ENCODE measurements at regions not wholly inside any gene's neighbourhood (a gene's known extent, or its start where the extent isn't known, plus 50 kb on each side); places are given as distances from the start of the nearest gene placed in this dataset.

DNA sequence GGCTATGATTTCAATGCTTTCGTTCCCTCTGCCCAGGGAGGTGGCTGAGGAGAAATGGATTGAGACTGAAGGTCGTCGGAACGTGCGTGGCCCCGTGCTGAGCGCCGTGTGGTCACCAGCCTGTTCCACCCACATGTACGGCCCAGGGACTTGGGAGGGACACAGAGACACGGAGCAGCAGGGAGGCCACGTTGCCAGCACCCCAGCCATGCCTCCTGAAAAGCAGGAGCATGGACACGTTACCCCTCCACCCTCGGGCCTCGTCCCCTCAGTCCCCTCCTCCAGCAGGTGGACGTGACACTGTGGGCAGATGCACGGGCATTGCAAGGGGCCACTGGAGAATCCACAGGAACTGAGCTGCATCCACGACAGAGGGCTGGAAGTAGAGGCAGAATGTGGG, 133.1 kb upstream of the CST7 start:
- no peak for DNase-seq (ENCODE audit: low spot score)

DNA sequence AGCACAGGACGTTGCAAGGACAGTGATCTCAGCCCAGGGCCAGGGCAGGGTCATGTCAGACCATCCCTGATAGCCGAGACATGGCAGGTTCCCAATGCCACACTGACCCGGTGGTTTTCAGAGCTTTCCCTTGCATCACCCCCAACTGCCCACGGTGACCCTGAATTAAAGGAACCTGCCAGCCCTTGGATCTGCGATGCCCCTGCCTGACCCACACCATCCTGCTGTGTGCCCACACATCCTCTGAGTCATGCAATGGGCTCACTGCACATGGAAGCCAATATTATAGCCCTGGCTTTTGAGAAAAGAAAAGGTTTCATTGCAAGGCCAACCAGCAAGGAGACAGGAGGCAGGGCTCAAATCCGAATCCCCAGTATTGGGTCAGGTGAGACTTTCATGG, 132.6 kb upstream of the CST7 start:
- no peak for DNase-seq (ENCODE audit: low spot score)

DNA sequence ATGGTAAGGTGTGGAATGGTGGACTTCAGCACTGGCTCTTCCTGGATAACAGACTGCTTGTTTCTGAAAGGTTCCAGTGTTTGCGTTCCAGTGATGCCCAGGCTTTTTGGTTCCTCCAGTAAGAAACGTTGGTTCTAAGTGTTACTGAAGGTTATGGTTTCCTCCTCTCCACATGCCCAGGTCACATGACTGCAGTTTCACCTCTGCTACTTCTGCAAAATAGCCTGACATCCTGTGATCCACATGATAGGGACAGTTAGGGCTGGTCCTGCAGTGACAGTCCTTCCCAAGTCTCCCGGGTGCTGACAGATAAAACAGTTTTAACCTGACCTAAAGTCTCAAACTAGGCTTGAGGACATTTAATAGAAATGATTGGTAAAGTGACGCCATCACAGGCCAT, 132.2 kb upstream of the CST7 start:
- DNase-seq (ENCODE audit: low spot score): no peak

DNA sequence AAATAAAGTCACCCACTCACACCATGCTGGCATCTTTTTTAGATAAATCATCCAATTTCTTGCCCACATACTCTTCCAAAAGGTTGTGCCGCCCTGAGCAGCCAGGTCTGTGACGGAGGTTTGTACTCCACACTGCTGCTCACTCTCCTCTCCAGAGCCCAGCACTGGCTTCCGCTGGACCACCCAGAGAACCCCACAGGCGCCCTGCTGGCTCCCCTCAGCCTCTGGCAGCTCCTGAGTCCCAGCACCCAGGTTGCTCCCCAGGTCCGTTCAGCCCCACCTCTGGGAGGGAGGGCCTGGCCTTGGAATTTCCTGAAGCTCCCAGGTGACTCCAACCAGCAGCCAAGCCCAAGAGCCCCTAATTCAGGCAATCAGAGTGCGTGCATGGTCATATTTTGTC, 131.7 kb upstream of the CST7 start:
- no peak for DNase-seq (ENCODE audit: low spot score)

DNA sequence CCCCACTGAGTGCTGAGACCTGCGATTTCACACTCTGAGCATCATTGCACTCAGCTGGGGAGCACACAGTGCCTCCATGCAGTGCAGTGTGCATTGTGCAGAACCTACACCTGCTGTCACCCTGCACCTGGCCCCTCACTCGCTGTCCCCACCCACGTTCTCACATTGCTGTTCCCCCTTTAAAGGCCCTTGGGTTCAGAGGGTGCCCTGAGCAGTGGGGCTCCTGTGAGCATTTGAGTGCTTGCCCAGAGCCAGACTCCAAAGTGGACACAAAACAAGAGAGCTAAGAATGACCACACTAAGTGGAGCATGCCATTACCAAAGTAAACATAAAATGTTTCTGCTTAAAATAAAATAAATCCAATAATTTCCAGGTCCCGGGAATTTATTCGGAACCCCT, 131.0 kb upstream of the CST7 start:
- DNase-seq (ENCODE audit: low spot score): no peak

DNA sequence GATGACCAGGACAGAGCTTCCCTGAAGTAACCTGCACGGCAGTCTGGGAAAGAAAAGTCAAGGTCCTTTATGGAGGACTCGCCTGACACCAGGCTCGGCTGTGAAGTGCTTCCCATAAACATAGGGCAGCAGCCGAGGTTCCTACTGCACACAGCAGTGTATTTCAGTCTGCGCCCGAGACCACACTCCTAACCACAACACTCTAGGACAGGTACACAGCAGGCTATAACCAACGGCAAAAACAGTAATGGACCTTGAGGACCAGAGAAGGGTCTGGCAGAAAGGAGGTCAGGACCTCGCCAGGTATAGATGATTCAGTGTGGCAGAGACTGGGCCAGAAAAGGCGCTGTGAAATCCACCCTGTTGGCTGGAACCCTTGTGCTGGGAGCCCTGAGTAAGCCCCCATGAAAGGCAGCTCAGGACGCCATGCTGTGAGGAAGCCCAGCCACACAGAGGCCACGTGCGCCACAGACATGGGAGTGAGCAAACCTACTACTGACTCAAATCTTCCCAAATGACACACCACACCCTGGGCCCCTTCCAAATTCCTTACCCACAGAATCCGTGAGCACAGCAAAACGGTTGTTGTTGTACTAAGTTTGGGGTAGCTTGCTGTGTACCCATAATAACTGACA, 129.6 kb upstream of the CST7 start:
- DNase-seq (ENCODE audit: low spot score): no peak

DNA sequence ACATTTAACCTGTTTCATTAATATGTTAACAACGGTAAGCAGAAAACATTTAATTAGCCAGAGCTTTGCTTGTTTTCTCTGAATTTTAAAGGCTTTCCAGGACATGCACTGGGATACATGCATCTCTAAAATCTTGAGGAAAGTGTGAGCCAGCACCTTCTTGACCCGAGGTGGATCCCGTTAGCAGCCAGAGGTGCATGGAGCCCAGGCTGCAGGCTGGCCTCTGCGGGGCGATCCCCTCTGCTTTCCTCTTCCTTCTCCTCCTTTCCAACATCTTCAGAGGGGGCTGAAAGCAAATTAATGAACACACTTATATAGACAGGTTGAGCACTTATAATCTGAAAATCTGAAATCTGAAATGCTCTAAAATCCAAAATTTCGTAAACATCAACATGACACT, 128.7 kb upstream of the CST7 start:
- no peak for DNase-seq (ENCODE audit: low spot score)

DNA sequence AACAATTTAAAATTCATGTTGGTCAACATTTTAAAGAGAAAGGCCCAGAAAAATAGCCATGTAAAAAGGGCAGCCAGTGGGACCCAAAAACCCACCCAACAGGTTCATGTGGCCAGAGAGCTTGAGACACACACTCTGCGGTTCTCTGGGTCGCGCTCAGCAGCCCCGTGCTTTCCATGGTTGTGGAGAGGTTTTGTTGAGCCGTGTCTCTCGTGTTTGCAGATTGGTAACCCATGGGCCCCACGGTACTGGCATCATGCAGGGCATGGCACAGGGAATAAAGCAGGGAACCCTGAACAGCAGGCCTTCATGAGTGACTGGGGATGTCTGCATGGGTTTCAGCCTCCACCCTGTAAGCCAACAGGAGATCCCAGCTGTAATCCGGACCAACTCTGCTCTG, 127.7 kb upstream of the CST7 start:
- DNase-seq (ENCODE audit: low spot score): no peak

DNA sequence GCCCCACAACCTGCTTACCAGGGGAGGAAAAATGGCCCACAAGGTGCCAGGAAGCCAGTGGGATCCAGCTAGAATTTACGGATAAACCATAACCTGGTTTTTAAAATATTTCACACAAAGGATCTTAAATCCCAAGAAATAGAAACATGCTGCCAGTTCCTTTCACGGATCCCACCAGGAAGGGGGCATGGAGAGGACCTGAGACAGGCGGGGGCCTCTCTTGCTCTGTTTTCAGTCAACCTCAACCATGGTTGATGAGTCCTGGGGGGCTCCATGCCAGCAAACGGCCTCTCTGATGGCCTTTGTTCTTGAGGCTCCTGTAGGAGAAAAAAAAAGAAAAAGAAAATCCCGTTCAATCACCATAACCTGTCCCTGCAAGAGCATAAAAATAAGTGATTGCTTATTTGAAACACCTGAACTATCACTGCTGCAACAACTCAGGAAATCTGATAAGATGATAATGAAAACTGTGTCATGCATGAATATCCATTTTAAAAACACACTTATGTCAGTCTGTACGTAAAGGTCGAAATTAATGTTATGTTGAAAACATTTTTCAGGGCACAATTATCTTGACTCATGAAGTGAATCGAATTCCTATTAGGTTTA, 125.8 kb upstream of the CST7 start:
- no peak for DNase-seq (ENCODE audit: low spot score)

DNA sequence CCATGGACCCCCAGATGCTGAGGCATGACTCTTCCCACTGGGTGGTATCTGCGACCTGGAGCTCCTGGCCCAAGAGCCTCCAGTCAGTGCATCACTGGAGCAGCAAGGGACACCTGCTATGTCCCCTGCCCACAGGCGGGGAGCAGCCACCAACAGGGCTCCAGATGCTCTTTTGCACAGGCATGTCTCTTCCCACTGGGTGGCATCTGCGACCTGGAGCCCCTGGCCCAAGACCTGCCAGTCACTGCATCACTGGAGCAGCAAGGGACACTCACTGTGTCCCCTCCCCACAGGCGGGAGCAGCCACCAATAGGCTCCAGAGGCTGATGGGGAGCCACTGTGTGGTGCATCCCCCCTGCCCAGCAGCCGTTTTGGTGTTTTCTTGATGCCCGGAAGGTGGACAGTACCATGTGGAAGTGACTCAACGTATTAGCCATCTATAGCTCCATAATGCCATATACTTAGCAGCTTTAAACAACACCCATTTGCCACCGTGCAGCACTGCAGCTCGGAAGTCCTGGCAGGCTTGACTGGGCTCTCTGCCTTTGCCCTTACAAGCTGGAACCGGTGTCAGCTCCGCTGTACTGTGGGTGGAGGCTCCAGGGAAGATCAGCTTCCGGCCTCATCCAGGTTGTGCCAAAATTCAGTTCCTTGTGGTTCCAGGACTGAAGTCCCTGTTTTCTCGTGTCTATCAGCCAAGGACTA, 124.9 kb upstream of the CST7 start:
- DNase-seq (ENCODE audit: low spot score): no peak

DNA sequence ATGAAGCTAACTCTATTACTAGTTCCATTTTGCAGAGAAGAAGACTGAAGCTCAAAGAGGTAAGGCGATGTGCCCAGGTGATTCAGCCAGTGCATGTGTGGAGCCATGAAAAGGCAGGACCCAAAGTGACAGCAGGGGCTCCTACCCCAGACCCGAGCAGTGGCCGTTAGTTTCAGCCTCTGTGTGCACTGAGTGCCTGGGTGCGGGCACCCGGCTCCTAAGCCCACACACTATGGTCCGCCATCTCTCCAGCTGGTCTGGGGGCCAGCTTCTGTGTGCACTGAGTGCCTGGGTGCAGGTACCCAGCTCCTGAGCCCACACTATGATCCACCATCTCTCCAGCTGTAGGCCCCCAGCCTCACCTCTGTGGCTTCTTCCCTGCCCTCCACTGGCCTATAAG, 123.5 kb upstream of the CST7 start:
- DNase-seq (ENCODE audit: low spot score): no peak

DNA sequence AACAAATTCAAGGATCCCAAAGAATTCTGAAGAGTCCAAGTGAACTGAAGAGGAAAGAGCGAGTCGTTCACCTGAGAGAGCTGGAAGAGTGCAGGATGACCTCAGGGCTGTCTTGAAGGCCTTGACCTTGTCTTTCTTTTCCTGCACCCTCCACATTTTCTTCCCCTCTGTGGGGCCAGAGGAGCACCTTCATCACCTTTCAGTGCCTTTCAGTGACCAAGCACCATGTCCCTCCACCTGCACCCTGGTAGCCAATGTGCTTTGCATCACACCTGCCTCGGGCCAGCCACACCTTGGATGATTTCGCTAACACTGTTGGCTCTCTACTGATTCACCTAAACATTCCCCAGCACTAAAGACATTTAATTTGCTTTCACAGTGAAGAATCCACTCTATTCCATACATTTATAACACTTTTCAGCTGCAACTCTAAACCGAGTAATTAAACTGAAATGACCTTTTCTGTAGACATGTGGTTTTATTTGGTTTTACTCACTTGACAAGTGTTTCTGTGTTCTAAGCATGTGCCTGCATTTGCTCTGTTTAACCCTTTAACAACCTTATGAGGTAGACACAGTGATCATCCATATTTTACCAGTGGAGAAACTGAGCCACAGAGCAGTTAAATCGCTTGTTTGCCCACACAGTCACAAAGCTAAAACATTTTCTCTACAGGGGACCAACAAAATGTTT, 121.3 kb upstream of the CST7 start:
- no peak for DNase-seq (ENCODE audit: low spot score)

DNA sequence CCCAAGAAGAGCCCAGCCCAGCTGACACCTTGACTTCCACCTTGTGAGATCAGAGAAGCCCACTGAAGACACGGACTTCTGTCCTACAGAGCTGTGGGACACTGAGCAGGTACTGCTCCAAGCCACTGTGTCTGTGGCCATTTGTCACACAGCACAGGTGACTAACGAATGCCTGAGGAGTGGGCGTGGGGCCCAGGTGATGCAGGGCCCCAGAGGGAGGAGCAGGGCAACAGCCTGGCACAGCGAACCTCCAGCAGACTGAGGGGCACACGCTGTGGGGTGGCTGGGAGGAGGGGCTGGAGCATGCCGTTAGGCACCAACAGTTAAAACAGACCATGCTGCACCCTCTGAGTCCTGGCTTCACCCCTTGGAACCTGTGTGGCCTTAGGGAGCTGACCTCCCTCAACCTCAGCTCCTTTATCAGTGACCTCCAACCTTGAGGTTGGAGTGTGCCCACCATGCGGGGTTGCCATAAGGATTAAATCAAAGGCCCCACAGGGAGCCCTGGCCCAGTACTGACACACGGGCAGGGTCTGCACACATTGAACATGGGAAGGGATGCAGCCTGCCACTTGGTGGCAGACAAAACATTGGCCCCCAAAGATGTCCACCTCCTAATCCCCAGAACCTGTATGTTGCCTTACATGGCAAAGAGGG, 119.9 kb upstream of the CST7 start:
- no peak for DNase-seq (ENCODE audit: low spot score)

DNA sequence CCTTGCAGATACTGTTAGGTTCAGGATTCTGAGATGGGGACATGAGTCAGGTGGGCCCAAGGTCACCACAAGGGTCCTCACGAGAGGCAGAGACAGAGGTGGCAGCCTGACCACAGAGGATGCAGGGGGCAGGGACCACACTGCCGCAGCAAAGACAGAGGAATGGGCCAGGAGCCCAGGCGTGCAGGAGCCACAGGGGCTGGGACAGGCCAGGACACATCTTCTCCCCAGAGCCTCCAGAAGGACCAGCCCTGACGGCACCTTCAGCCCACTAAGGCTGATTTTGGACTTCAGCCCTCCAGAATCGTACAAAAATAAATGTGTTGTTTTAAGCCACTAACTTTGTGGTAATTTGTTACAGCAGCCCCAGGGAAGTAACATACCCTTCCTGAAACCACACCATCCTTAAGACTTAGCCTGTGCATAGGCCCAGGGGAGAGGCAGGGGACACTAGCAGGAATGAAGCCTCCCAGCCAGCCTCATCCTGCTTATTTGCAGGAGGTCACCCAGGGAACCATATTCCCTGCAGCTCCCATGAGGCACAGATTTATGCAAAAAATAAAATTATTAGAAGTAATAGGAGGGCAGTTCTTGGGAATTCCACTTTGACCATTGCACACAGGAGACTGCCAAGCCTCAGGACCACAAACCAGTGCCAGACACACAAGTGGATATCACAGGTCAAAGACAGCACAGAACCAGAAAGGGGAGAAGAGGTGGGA, 119.3 kb upstream of the CST7 start:
- no peak for DNase-seq (ENCODE audit: low spot score)

DNA sequence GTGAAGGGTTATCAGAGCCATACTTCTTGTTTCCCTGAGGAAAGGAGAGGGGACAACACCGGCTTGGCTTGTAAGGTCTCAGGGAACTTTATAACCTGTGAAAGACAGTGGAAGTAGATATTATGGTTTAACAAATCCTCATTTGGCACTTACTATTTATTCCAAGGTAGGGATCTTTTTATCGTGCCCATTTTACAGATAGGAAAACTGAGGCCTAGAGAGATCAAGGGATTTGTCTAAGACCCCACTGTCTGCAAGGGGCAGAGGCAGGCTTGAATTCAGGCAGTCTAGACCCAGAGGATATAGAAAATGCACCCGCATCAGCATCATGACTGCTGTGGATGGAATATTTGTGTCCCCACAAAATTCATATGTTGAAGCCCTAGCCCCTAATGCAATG, 118.4 kb upstream of the CST7 start:
- no peak for DNase-seq (ENCODE audit: low spot score)

DNA sequence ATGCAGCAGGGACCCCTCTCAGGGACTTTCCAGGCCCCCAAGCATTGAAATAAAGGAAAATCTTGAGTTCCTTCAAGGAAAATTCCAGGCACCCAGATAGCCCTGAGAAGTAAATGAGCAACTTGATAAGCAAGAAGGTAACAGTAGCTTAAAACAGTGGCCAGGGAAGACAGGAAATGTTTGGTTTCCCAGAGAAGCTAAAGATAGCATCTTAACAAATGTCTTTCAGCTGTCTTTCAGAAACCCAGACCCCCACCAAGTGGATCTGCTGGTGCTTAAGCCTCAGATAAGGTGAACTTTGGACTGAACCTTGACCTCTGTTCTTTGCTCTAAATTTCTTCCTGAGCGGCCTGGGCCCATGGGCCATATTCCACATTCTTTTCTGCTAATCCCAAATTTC, 117.8 kb upstream of the CST7 start:
- no peak for DNase-seq (ENCODE audit: low spot score)

DNA sequence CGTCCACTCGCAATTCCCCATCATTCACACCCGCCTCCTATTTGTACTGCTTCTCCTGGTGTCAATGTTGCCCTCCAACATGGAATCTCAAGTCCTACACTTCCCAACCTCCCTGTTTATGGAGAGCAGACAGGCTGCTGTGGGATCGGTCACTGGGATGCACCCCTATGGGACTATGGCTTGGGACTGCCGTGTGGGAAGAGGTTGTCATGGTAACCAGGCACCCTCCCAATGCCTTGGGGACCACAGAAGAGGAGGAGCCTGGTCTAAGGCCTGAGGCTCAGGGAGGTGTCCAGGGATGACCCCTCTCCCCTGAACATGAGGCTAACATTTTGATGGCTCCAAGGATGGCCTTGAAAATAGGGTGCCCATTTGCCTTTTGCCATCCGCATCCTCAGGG, 116.6 kb upstream of the CST7 start:
- DNase-seq (ENCODE audit: low spot score): no peak

DNA sequence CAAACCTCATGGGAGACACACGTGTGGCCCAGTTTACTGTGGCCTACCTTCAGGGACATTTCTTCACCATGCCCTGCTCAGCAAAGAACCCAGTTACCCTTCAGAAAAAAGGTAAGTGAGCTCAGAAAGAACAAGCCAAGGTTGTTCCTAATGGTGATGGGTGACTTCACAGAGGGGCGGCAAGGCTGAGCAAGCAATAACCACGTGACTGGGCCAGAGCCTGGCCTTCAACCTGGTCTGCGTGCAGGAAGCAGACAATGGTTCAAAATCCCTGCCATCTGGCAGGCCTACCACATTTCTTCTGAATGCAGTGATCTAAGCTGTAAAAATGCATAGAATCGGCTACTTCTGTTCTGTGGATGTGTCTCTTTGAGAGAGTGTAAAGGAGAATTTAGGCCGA, 115.5 kb upstream of the CST7 start:
- DNase-seq (ENCODE audit: low spot score): no peak

DNA sequence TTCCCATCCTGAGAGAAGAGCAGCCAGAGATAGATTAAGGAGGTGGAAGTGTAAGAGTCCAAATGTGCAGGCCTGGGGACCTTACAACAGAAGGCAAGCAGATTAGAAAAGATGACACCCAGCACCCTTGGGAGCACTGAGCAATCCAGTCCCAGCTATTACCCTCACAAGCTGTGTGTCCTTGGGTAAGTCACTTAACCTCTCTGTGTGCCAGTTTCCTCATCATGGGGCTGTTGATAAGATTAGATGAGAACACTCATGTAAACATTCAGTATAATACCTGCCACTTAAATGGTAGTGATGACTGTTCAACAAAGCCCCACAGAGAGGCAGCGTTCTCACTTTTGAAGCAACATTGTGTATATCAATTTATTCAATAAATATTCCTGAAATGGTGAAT, 114.8 kb upstream of the CST7 start:
- no peak for DNase-seq (ENCODE audit: low spot score)

DNA sequence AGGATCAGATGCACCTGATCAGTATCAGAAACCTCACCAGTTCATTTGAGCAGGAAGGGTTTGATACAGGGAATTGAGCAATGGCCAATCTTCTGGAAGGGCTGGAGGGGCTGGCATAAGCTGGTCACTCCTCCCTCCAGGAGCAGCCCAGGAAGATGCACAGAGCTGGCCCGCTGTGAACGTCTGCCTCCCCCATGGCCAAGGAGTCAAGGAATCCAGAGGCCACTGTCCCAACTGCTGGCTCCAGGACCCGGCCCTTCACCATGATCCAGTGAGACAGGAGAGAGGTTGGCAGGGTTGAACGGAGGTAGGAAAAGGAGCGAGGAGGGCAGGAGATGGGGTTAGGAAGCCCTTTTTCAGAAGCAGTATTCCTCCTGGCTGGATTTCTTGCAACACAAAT, 113.9 kb upstream of the CST7 start:
- no peak for DNase-seq (ENCODE audit: low spot score)

DNA sequence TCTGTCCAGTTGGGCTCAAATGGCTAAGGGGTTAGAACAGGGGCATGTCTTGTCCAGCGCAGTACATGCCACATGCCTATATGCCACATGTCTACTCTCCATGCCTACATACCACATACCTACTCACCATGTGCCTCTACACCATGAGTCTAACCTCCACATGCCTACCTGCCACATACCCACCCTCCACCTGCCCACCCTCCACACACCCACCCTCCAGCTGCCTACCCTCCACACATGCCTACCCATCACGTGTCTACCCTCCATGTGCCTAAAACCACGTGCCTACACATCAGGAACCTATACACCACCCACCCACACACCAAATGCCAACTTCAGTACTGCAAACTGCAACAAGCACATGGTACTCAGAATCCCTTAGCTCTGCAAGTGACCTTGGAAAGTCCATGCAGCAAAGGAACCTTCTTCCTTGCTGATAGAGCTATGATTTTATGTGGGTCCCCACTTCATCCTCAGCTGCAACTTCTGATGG, 113.0 kb upstream of the CST7 start:
- DNase-seq (ENCODE audit: low spot score): no peak

Data from cerebellar cortex (tissue), 1 donor.